ENCODE measurements at regions not wholly inside any gene's neighbourhood (a gene's known extent, or its start where the extent isn't known, plus 50 kb on each side); places are given as distances from the start of the nearest gene placed in this dataset.
A peak's percentile ranks its signal among the peaks of the same experiment; 100 is the strongest.

- H3K27me3 ChIP-seq (ENCODE audit: insufficient read depth, low read length), result no peaks in the 10 kb centered on the region
- H3K36me3 ChIP-seq (ENCODE audit: insufficient read depth, low read length), result no peaks in the 10 kb centered on the region
- no peaks in the 10 kb centered on the region for H3K9me3 ChIP-seq (ENCODE audit: insufficient read depth, low read depth, low read length)
- Mint-ChIP-seq H3K36me3 (ENCODE audit: low read depth, unreplicated experiment) (no peaks in the 10 kb centered on the region), H3K27me3 (ENCODE audit: low read depth, unreplicated experiment) (no peaks in the 10 kb centered on the region), H3K4me1 (ENCODE audit: low read depth, unreplicated experiment) (peaks cover 9% of the 10 kb centered on the region), H3K4me3 (ENCODE audit: unreplicated experiment) (no peak overlapping the region), H3K9me3 (ENCODE audit: unreplicated experiment) (no peaks in the 10 kb centered on the region), H3K27ac (ENCODE audit: unreplicated experiment) (no peak overlapping the region)
- H3K4me2 ChIP-seq (ENCODE audit: low read length), result no peak overlapping the region
- H2AFZ ChIP-seq (ENCODE audit: low read depth, low read length), result no peak overlapping the region
- no peaks in the 10 kb centered on the region for H3K4me1 ChIP-seq (ENCODE audit: insufficient read depth, low read length)
- TF ChIP-seq EZH2 (IDR thresholded peaks at IDR 0.05; ENCODE audit: insufficient read depth, low read length) (no peak), CTCF (IDR thresholded peaks at IDR 0.05; ENCODE audit: insufficient read depth, low read depth, low read length) (no peak)
- DNase-seq (ENCODE audit: low read depth), result no peak
- no peaks in the 10 kb centered on the region for H3K79me2 ChIP-seq (ENCODE audit: insufficient read depth, low read length)
- H3K9ac ChIP-seq (ENCODE audit: low read length), result no peak overlapping the region
- no peak for FAIRE-seq
- H4K20me1 ChIP-seq (ENCODE audit: insufficient read depth, low read length), result no peaks in the 10 kb centered on the region
- H3K27ac ChIP-seq (ENCODE audit: low read depth, low read length), result no peak overlapping the region
- H3K4me3 ChIP-seq (ENCODE audit: insufficient read depth, low read depth, low read length), result no peak overlapping the region
Observed at GRCh38 chr2:207444756-207445155, 85.0 kb upstream of the CREB1 start.

GRCh38 chr2:207446653-207447052 is 83.1 kb upstream of the CREB1 start:
- no peak overlapping the region for H3K27ac Mint-ChIP-seq (ENCODE audit: unreplicated experiment)
- FAIRE-seq (no peak), DNase-seq (ENCODE audit: low read depth) (no peak)
- Histone ChIP-seq H3K4me3 (ENCODE audit: insufficient read depth, low read depth, low read length) (no peak overlapping the region), H3K27me3 (ENCODE audit: insufficient read depth, low read length) (no peaks in the 10 kb centered on the region), H3K4me2 (ENCODE audit: low read length) (no peak overlapping the region), H3K9ac (ENCODE audit: low read length) (no peak overlapping the region), H3K79me2 (ENCODE audit: insufficient read depth, low read length) (no peaks in the 10 kb centered on the region), H3K4me1 (ENCODE audit: insufficient read depth, low read length) (no peaks in the 10 kb centered on the region), H3K27ac (ENCODE audit: low read depth, low read length) (no peak overlapping the region), H2AFZ (ENCODE audit: low read depth, low read length) (no peak overlapping the region), H3K9me3 (ENCODE audit: insufficient read depth, low read depth, low read length) (no peaks in the 10 kb centered on the region), H4K20me1 (ENCODE audit: insufficient read depth, low read length) (no peaks in the 10 kb centered on the region), H3K36me3 (ENCODE audit: insufficient read depth, low read length) (no peaks in the 10 kb centered on the region)
- TF ChIP-seq CTCF (IDR thresholded peaks at IDR 0.05; ENCODE audit: insufficient read depth, low read depth, low read length) (no peak), EZH2 (IDR thresholded peaks at IDR 0.05; ENCODE audit: insufficient read depth, low read length) (no peak)
- no peaks in the 10 kb centered on the region for H3K9me3 Mint-ChIP-seq (ENCODE audit: unreplicated experiment)
- no peaks in the 10 kb centered on the region for H3K36me3 Mint-ChIP-seq (ENCODE audit: low read depth, unreplicated experiment)
- no peaks in the 10 kb centered on the region for H3K27me3 Mint-ChIP-seq (ENCODE audit: low read depth, unreplicated experiment)
- peaks cover 9% of the 10 kb centered on the region for H3K4me1 Mint-ChIP-seq (ENCODE audit: low read depth, unreplicated experiment)
- H3K4me3 Mint-ChIP-seq (ENCODE audit: unreplicated experiment), result no peak overlapping the region

- no peaks in the 10 kb centered on the region for H3K36me3 Mint-ChIP-seq (ENCODE audit: low read depth, unreplicated experiment)
- H3K27ac ChIP-seq (ENCODE audit: low read depth, low read length), result no peak overlapping the region
- no peaks in the 10 kb centered on the region for H3K9me3 Mint-ChIP-seq (ENCODE audit: unreplicated experiment)
- H3K27me3 Mint-ChIP-seq (ENCODE audit: low read depth, unreplicated experiment), result no peaks in the 10 kb centered on the region
- peaks cover 9% of the 10 kb centered on the region for H3K4me1 Mint-ChIP-seq (ENCODE audit: low read depth, unreplicated experiment)
- H3K79me2 ChIP-seq (ENCODE audit: insufficient read depth, low read length), result no peaks in the 10 kb centered on the region
- no peak overlapping the region for H3K4me3 Mint-ChIP-seq (ENCODE audit: unreplicated experiment)
- H4K20me1 ChIP-seq (ENCODE audit: insufficient read depth, low read length), result no peaks in the 10 kb centered on the region
- H3K4me3 ChIP-seq (ENCODE audit: insufficient read depth, low read depth, low read length), result no peak overlapping the region
- H3K4me2 ChIP-seq (ENCODE audit: low read length), result peak overlapping the region; percentile 10
- H3K27me3 ChIP-seq (ENCODE audit: insufficient read depth, low read length), result no peaks in the 10 kb centered on the region
- H3K9me3 ChIP-seq (ENCODE audit: insufficient read depth, low read depth, low read length), result no peaks in the 10 kb centered on the region
- H3K9ac ChIP-seq (ENCODE audit: low read length), result no peak overlapping the region
- DNase-seq (ENCODE audit: low read depth) (peak; percentile 30), FAIRE-seq (no peak)
- H3K4me1 ChIP-seq (ENCODE audit: insufficient read depth, low read length), result no peaks in the 10 kb centered on the region
- TF ChIP-seq CTCF (IDR thresholded peaks at IDR 0.05; ENCODE audit: insufficient read depth, low read depth, low read length) (no peak), EZH2 (IDR thresholded peaks at IDR 0.05; ENCODE audit: insufficient read depth, low read length) (no peak)
- no peak overlapping the region for H2AFZ ChIP-seq (ENCODE audit: low read depth, low read length)
- peak overlapping the region; percentile 48 for H3K27ac Mint-ChIP-seq (ENCODE audit: unreplicated experiment)
- H3K36me3 ChIP-seq (ENCODE audit: insufficient read depth, low read length), result no peaks in the 10 kb centered on the region
Observed at GRCh38 chr2:207448006-207448405, 81.8 kb upstream of the CREB1 start.
